Fibroblast of peridontal ligament (primary cell): ENCODE measurements at regions not wholly inside any gene's neighbourhood (a gene's known extent, or its start where the extent isn't known, plus 50 kb on each side); places are given as distances from the start of the nearest gene placed in this dataset.

ENCODE experiments used
- DNase-seq: peaks from one replicate; pipeline ENCODE4 v3.0.0-alpha.2; 2010; ENCODE audit errors: extremely low read depth

DNA sequence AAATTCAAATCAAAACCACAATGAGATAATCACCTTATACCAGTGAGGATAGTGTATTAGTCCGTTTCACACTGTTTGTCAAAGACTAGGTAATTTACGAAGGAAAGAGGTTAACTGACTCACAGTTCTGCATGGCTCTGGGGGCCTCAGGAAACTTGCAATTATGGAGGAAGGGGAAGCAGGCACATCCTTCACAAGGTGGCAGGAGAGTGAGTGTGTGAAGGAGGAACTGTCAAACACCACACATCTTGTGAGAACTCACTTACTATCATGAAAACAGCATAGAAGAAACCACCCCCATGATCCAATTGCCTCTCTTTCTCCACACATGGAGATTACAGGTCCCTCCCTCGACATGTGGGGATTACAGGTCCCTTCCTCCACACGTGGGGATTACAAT, 54.7 kb upstream of the TRPC5 start:
- no peak for DNase-seq
